ENCODE measurements at regions not wholly inside any gene's neighbourhood (a gene's known extent, or its start where the extent isn't known, plus 50 kb on each side); places are given as distances from the start of the nearest gene placed in this dataset.
A peak's percentile ranks its signal among the peaks of the same experiment; 100 is the strongest.

DNA sequence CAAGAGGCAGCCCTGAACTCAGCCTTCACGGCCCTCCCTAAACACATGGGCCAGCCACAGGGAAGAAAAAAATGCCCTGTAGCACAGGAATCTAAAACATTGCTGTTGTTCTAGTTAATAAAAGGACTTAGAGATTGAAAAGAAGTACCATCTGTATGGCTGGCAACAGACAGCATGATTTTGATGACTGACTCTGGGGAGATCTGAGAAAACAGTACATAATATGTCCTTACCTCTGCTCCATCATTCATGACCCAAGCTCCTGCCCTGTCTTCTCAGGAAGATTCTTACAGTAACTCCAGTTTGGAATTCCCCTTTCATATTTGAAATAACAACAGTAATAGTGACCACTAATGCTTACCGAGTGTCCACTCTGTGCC lies 244.2 kb downstream of the ETS1 start:
- DNase-seq = no peak
- no peaks in the 10 kb centered on the region for H3K36me3 Mint-ChIP-seq (ENCODE audit: low read depth)
- no peak overlapping the region for H3K4me3 Mint-ChIP-seq
- TF ChIP-seq, protein P1, sequence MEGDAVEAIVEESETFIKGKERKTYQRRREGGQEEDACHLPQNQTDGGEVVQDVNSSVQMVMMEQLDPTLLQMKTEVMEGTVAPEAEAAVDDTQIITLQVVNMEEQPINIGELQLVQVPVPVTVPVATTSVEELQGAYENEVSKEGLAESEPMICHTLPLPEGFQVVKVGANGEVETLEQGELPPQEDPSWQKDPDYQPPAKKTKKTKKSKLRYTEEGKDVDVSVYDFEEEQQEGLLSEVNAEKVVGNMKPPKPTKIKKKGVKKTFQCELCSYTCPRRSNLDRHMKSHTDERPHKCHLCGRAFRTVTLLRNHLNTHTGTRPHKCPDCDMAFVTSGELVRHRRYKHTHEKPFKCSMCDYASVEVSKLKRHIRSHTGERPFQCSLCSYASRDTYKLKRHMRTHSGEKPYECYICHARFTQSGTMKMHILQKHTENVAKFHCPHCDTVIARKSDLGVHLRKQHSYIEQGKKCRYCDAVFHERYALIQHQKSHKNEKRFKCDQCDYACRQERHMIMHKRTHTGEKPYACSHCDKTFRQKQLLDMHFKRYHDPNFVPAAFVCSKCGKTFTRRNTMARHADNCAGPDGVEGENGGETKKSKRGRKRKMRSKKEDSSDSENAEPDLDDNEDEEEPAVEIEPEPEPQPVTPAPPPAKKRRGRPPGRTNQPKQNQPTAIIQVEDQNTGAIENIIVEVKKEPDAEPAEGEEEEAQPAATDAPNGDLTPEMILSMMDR (IDR thresholded peaks at IDR 0.05) = no peak
- no peaks in the 10 kb centered on the region for H3K27me3 Mint-ChIP-seq (ENCODE audit: insufficient read depth)
- H3K27ac Mint-ChIP-seq = peak overlapping the region; percentile 40; the same call in 1 of the 2 replicates
- H3K4me1 Mint-ChIP-seq (ENCODE audit: low read depth) = peaks cover 26% of the 10 kb centered on the region
- no peaks in the 10 kb centered on the region for H3K9me3 Mint-ChIP-seq

DNA sequence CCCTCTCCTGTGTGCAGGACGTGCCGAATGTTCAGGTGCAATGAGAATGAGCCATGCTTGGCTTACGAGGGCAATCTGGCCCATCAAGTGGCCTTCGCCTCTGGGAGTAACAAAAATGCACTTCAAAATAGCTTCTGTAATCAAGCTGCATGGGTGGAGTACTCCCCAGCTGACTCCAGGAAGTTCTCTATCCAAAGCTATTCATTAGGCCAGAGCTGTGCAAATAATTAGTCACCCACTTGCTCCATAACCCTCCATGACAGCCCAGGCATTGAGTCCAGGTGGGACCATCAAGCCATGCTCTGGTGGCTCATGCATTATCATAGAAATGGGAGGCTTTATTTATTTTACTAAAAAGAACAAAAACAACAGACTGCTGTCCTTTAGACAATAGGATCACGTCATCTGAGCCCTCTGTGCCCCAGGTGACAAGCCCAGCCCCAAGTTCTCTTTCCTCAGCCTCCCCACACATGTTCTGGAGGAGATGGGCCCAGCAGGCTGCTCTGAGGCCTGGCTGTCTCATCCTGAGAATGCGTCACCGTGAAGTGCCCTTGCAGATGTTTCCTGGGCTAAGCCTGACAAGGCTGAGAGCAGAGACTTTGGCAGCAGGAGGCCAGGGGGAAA lies 244.7 kb downstream of the ETS1 start:
- Mint-ChIP-seq H3K36me3 (ENCODE audit: low read depth) (no peaks in the 10 kb centered on the region; the same call in 1 of the 2 replicates), H3K27ac (peak overlapping the region; percentile 40; the same call in 1 of the 2 replicates), H3K9me3 (no peaks in the 10 kb centered on the region), H3K4me1 (ENCODE audit: low read depth) (peaks cover 31% of the 10 kb centered on the region), H3K4me3 (no peak overlapping the region), H3K27me3 (ENCODE audit: insufficient read depth) (no peaks in the 10 kb centered on the region)
- TF ChIP-seq, protein P1 (IDR thresholded peaks at IDR 0.05) = no peak
- DNase-seq = no peak

DNA sequence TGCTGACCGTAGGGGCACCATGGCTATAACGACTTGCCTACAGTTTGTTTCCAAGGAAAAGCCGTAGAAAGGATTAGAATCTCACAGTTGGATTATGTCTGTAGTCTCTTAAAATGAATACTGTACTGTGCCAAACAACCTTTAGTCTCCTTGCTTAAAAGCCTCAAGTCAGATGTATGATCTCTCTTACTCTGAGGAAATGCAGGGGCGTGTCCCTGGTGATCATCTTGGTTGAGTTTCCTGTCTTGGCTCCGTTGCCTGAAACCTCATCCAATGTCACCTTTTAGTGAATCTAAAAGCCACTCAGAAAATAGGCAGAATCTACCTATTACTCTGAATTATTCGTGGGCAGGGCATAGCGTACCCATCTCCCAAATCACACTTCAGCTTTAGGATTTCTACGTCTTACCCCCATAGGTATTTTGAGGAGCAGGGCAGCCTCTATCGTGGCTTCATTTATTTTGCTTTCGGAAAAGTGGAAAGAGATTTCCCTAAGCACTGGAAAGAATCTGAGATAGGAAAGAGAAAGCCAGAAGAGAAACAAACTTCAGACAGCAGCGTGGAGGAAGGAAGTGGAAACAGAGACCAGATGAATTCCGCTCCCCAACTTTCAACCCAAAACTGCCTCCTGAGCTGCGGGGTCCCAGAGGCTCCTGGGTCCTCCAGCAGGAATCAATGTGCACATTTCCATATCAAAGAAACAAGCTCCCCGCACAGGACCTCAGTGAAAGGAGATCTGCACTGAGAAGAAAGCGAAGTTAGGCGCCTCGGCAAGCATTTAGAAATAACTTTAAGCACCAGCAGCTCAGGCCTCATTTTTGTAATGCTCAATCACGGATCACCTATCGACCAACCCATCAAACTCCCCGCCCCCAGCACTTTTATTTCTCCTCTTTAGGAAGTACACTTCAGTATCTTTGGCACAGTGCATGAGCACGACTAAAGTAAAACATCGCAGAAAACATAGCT lies 245.8 kb downstream of the ETS1 start:
- Mint-ChIP-seq H3K9me3 (no peaks in the 10 kb centered on the region), H3K27me3 (ENCODE audit: insufficient read depth) (no peaks in the 10 kb centered on the region), H3K36me3 (ENCODE audit: low read depth) (no peaks in the 10 kb centered on the region; the same call in 1 of the 2 replicates), H3K4me1 (ENCODE audit: low read depth) (peaks cover 41% of the 10 kb centered on the region), H3K4me3 (no peak overlapping the region), H3K27ac (no peak overlapping the region; the same call in 1 of the 2 replicates)
- TF ChIP-seq, protein P1 (IDR thresholded peaks at IDR 0.05) = no peak
- no peak for DNase-seq

DNA sequence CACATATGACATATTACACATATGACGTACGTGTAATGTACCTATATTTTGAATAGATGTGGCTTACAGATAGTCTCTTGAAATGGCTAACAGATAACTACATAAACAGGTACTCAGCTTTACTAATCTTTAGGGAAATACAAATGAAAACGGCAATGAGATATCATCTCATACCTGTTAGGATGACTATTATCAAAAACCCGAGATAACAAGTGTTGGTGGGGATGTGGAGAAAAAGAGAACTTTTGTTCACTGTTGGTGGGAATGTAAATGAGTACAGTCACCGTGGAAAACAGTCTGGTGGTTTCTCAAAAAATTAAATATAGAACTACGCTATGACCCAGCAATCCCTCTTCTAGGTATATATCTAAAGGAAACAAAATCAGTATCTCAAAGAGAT lies 247.6 kb downstream of the ETS1 start:
- no peak for DNase-seq
- H3K36me3 Mint-ChIP-seq (ENCODE audit: low read depth) = no peaks in the 10 kb centered on the region; the same call in 1 of the 2 replicates
- no peaks in the 10 kb centered on the region for H3K27me3 Mint-ChIP-seq (ENCODE audit: insufficient read depth)
- no peak overlapping the region for H3K4me3 Mint-ChIP-seq
- H3K4me1 Mint-ChIP-seq (ENCODE audit: low read depth) = peaks cover 50% of the 10 kb centered on the region
- H3K27ac Mint-ChIP-seq = no peak overlapping the region
- no peaks in the 10 kb centered on the region for H3K9me3 Mint-ChIP-seq
- TF ChIP-seq, protein P1 (IDR thresholded peaks at IDR 0.05) = no peak

DNA sequence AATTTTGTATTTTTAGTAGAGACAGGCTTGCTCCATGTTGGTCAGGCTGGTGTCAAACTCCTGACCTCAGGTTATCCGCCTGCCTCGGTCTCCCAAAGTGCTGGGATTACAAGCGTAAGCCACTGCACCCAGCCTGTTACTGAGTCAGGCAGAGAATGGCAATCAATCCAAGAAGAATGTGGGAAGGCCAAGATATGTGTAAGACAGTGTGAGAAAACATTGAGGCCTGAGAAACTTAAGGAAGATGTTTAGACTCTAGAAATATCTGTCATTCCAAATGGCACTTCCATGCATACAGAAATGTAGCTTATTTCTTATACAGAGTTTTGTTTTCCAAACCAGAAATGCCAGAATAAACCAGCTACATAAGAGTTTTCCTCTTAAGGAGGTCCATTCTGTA lies 248.5 kb downstream of the ETS1 start:
- Mint-ChIP-seq H3K4me1 (ENCODE audit: low read depth) (peaks cover 50% of the 10 kb centered on the region), H3K27me3 (ENCODE audit: insufficient read depth) (no peaks in the 10 kb centered on the region), H3K27ac (peak overlapping the region; percentile 11; the same call in 1 of the 2 replicates), H3K36me3 (ENCODE audit: low read depth) (no peaks in the 10 kb centered on the region; the same call in 1 of the 2 replicates), H3K9me3 (no peaks in the 10 kb centered on the region), H3K4me3 (no peak overlapping the region)
- TF ChIP-seq, protein P1 (IDR thresholded peaks at IDR 0.05) = no peak
- no peak for DNase-seq
